ENCODE measurements at regions not wholly inside any gene's neighbourhood (a gene's known extent, or its start where the extent isn't known, plus 50 kb on each side); places are given as distances from the start of the nearest gene placed in this dataset.

GRCh38 chr3:71902258-71903111, 117.5 kb upstream of the PROK2 start:
- no peak for DNase-seq (ENCODE audit: extremely low read depth, low read depth)

DNA sequence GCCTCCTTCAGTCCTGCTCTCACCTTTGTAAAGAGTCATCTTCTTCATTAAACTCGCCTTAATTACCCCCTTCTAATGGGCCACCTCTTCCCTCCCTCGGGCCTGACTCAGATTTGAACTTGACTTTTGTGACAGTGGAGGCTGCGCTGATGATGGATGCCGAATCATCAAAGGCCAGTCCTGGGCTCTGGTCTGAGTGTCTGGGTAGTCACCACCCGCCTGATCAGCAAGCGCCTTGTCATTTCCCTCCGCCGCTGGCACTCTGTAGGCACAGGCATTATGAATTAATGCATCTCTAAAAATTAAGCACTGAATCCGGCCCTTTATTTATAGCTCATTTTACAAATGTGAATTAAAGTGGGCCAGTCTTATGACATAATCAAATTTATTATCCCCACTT, 116.7 kb upstream of the PROK2 start:
- no peak for DNase-seq (ENCODE audit: extremely low read depth, low read depth)

- no peak for DNase-seq (ENCODE audit: extremely low read depth, low read depth)
Observed at GRCh38 chr3:71900057-71900456, 115.1 kb upstream of the PROK2 start.

- DNase-seq (ENCODE audit: extremely low read depth, low read depth) = no peak
Observed at GRCh38 chr3:71896751-71897150, 111.8 kb upstream of the PROK2 start.

DNA sequence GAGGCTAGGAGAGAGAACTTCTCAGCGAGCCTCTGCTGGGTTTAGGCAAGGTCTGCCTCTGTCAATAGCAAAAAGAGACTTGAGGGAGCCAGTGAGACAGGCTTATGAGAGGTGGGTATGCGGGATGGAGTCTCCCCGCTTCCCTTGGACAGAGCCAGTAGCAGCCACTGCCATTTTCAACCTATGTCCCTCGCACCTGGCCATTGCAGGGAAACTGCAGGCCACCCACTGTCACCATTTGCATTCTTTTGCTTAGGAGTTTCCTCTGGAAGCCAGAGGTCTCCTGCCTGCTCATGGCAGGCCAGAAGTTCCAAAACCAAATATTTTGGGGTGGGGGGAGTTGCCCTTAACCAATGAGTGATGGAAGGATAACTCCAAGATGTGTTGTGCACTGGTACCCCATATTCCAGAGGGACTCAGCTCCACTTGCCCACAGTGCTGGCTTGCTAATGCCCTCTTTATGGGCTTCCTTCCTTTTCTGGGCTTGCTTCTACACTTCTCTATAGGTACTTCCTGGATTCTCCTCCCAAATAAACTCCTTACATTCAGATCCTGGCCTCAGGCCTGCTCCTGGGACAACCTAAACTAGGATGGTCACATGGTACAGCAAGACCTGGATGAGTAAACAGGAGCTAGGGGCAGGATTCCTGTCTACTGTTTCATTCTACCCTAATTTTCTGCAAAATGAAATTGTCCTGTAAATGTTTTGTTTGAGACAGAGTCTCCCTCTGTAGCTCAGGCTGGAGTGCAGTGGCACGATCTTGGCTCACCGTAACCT, 108.9 kb upstream of the PROK2 start:
- no peak for DNase-seq (ENCODE audit: extremely low read depth, low read depth)

DNA sequence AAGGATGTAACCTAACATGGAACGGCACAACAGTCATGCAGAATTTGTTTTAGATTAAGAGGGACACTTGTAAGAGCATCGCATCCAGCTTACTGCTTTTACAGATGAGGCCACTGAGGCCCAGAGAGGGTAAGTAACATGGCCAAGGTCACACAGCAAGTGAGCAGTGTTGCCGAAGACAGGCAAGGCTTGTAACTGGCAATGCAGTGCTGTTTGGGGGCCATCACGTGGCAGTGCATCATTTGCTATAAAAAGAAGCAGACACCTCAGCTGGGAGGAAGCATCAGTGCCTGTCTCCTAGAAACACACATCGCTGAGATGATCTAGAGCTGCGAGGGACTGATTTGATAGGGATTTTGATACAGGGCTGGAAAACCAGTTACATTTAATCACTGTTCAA, 108.2 kb upstream of the PROK2 start:
- no peak for DNase-seq (ENCODE audit: extremely low read depth, low read depth)

GRCh38 chr3:71891483-71891882, 106.5 kb upstream of the PROK2 start:
- DNase-seq (ENCODE audit: extremely low read depth, low read depth) = no peak

GRCh38 chr3:71890356-71890931, 105.5 kb upstream of the PROK2 start:
- DNase-seq (ENCODE audit: extremely low read depth, low read depth) = no peak

DNA sequence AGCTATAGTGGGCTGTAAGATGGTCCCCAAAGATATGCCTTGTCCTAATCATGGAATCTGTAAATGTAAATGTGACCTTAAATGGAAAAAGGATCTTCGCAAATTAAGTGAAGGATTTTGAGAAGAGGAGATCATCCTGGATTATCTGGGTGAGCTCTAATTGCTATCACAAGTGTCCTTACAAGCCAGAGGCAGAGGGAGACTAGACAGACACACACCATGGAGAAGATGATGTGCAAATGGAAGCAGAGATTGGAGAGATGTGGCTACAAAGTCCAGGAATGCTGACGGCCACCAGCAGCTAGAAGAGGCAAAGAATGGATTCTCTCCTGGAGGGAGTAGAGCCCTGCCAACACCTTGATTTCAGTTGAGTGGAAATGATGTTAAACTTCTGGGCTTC, 102.3 kb upstream of the PROK2 start:
- no peak for DNase-seq (ENCODE audit: extremely low read depth, low read depth)

- DNase-seq (ENCODE audit: extremely low read depth, low read depth) = no peak
Observed at GRCh38 chr3:71885006-71885405, 100.1 kb upstream of the PROK2 start.

DNA sequence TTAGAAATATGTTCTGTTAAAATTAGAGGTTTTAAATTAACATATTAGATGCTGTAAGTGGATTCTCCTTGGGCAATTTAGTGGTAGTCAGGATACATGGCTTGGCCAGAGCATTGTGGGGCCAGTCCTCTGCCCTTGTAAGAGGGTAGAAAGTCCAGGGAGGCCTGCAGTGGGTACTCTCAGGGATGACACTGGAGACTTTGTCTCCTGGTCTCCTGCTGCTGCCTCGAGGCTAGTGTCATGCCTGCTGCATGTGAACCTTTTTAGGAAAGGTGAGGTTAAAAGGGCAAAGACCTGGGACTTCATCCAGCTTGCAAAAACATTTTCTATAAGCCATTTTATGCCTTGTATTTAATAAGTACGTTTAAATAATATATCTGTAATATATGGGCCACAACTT, 96.8 kb upstream of the PROK2 start:
- no peak for DNase-seq (ENCODE audit: extremely low read depth, low read depth)

GRCh38 chr3:71881041-71881440, 96.1 kb upstream of the PROK2 start:
- no peak for DNase-seq (ENCODE audit: extremely low read depth, low read depth)

GRCh38 chr3:71879089-71879488, 94.1 kb upstream of the PROK2 start:
- DNase-seq (ENCODE audit: extremely low read depth, low read depth) = no peak

GRCh38 chr3:71876135-71877105, 91.5 kb upstream of the PROK2 start:
- no peak for DNase-seq (ENCODE audit: extremely low read depth, low read depth)

- DNase-seq (ENCODE audit: extremely low read depth, low read depth) = peak; percentile 53
Observed at GRCh38 chr3:71875461-71875947, 90.6 kb upstream of the PROK2 start.

- DNase-seq (ENCODE audit: extremely low read depth, low read depth) = no peak
Observed at GRCh38 chr3:71874618-71875017, 89.7 kb upstream of the PROK2 start.

DNA sequence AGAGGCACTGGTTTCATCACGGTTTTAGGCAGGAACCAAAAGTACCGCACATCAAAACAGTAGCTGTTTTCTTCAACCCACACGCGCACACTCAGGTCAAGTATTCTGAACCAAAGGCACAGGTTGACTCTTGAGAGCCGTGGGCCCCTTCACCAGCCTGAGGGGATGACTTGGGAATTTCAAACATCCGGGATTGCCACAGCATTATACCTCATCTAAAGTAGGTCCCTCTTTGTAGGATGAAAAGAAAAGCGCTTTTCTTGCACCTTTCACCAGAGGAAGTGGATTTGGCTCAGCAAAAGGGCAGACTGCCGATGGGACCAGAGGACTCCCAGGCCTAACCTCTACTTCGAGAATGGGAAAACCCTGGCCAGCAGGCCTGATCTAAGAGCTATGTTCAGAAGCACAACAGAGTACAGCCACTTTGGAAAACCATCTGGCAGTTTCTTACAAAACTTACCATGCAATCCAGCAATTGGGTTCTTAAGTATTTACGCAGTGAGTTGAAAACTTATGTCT, 88.2 kb upstream of the PROK2 start:
- no peak for DNase-seq (ENCODE audit: extremely low read depth, low read depth)

DNA sequence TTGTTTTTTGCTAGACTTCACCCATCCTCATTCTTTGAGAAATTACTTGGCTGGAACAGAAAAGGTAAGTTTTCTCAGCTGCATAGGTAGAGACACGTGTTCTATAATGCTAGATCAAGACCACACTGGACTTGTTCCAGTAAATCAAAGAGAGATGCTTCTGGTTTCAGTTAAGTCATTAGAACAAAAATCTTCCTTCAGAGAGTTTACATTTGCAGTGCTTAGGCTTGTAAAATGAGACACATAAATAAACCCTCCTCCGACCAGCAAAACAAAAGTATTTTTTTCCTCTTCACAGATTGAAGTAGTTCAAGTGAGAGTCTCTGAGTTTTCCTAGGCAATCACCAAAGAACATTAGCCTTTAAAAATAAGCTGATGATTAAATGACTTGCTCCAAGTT, 87.3 kb upstream of the PROK2 start:
- no peak for DNase-seq (ENCODE audit: extremely low read depth, low read depth)

DNA sequence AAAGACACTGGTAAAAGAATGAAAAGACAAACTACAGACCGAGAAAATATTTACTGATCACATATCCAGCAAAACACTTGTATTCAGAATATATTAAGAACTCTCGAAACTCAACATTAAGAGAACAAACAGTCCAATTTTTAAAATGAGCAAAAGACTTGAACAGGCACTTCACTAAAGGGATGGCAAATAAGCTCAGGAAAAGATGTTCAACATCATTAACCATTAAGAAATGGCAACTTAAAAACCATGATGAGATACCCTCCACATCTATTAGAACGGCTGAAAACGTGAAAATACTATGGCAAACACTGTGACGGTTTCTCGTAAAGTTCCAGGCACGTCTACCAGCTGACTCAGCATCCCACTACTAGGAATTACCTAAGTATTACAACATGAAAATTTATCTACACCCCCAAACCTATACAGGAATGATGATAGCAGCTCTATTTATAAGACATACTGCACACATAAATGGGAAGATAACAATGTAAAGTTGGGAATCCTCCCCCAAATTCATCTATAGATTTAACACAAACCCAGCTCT, 86.1 kb upstream of the PROK2 start:
- DNase-seq (ENCODE audit: extremely low read depth, low read depth) = no peak

- DNase-seq (ENCODE audit: extremely low read depth, low read depth) = no peak
Observed at GRCh38 chr3:71868876-71869275, 83.9 kb upstream of the PROK2 start.

Measured in NCI-H460 (cell line).